GM19455 (cell line): ENCODE measurements at regions not wholly inside any gene's neighbourhood (a gene's known extent, or its start where the extent isn't known, plus 50 kb on each side); places are given as distances from the start of the nearest gene placed in this dataset.

Experiments
- ATAC-seq: cut with Tn5 transposase; IDR thresholded peaks from one replicate; pipeline ENCODE4 v1.9.1; 2021; ENCODE audit not compliant: unreplicated experiment

DNA sequence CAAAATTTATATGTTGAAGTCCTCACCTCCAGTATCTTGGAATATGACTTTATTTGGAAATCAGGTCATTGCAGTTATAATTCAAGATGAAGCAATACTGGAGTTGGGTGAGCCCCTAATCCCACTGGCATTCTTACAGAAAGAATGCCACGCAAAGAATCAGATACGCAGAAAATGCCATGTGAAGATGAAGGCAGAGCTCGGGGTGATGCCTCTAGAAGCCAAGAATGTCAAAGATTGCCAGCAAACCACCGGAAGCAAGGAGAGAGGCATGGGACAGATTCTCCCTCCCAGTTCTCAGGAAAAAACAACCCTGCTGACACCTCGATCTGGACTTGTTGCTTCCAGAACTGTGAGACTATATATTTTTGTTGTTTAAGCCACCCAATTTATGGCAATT lies 273.4 kb upstream of the CITED2 start:
- no peak for ATAC-seq

GRCh38 chr6:139647016-139647415 lies 272.6 kb upstream of the CITED2 start:
- ATAC-seq = no peak

- ATAC-seq = no peak
Observed at GRCh38 chr6:139644821-139645220, 270.4 kb upstream of the CITED2 start.

- no peak for ATAC-seq
Observed at GRCh38 chr6:139643986-139644385, 269.5 kb upstream of the CITED2 start.

DNA sequence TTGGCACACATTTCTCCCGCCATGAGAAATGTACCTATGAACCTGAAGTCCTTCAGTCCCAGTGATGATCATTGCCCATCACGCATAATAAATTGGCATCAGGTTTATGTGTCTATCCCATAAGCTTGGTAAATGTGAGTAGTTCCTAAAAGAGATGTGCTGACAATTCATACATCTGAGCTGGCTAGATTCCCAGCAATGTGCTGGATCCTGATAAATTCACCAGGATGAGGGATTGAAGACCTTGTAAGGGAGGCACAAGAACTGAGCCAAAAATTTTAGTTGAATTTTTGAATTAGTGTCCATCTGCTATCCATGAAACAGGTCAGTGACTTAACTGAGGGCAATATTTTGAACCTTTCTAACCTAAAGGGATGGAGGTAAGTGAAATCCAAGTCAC lies 267.9 kb upstream of the CITED2 start:
- no peak for ATAC-seq

DNA sequence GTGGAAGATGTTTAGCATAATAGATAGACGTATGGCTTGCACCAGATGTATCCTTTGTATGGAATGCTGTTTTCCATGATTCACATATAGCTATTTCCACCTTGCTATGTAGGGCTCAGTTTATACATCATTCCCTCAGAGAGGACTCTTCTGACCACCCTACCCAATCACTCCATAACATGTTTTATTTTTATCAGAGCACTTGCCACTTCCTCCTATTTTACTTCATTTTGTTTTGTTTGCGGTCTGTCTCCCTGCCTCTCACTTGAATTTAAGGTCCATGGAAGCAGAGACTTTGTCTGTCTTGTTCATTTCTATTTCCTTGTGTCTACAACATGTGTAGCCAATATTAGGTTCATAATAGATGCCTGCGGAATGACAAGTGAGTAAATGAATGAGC lies 266.9 kb upstream of the CITED2 start:
- ATAC-seq = no peak

DNA sequence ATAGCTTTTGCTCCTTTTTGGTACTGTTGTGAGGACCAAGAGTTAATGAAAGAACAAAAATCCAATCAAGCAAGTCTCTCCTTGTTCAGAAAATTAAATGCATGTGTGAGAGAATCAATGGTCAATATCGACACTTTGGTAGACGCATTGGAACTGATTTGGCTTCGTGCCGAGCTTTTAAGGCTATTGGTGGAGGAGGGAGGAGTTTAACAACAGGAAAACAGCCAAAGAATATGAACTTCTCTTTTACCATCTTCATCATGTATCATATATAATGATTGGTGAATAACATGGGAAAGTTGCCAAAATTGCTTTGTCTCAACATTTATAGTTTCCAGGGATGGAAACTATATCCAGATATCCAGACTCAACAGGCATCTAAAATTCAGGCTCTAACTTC lies 266.5 kb upstream of the CITED2 start:
- ATAC-seq = no peak

DNA sequence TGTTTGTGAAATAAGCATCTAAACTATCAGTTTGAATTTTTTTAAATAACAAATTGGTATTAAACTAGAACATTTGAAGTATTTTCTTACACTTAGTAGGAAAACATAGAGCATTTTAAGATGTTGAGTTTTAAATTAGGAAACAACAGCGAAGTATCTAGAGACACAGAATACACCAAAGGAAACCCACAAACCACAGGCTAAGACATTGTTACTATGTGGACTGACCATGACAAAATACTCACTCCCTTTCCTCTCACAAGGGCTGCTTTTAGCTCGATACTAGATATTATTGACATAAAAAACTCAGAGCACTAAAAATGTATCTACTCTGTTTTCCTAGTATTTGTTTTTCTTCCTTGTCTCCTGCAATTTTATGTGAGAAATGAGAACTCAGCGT lies 266.0 kb upstream of the CITED2 start:
- peak; percentile 92 for ATAC-seq

DNA sequence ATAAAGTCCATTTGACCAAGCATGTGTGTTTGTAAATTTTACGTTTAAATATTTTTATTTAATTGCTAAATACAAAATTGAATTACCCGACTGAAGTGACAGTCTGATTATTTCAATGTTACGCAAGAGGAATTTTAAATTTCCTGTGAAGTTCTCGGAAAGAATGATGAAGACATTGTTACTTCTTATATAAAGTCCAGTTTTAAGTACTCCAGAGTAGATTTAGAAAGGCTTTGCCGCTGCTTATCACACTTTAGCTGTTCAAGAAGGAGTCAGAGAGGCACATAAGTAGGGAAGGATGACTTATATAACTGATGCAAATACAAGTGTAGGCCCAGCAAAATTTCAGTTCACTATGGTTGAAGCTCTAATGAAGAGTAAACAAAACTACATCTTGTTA lies 265.1 kb upstream of the CITED2 start:
- no peak for ATAC-seq

DNA sequence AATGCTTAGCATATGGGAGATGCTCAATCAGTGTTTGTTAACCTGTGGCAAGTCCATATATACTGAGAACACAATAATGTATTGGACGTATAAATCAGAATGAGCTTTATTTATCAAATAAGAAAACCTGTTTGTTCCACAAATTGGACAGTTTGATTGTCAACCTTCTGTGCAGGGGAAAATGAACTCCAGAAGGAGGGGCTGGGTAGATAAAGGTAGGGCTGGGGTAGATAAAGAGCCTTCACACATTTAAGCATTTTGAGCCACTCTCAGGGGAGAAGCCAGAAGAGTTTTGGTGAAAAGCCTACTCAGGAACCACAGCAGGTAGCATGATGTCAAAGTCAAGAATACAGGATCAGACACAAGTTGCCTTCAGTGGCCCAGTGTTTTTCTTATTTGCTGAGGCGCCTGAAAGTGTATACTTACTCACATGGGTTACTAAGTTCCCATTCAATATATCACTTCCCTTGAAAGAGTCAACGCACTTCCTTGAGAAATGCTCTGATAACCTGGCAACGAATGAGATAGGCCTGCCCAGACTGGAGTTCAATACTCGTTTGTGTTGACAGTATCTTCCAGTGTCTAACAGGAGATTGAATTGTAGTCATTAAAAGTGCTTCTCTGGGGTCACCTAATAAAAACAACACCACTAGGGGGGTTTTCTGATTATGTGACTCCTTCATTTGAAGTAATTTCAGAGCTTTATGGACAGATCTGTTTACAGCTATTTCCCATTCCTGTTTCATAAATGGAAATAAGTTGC lies 263.9 kb upstream of the CITED2 start:
- ATAC-seq = no peak

GRCh38 chr6:139637766-139638165 lies 263.3 kb upstream of the CITED2 start:
- ATAC-seq = no peak

DNA sequence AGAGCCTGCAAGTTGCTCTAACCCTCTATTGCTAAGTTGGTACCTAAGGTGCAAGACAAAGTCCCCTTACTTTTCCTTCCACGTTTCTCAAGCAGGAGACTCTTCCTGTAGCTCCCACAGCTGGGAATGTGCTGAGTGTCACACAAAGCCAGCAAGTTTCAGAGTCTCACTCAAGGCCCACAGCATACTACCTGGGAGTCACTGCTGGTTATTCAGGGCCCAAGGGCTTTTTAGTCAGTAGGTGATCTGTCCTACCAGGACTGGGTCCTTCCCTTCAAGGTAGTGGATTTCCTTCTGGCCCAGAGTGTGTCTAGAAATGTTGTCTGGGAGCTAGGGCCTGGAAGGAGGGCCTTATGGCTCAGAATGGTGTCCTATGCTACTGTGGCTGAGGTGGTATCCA lies 261.9 kb upstream of the CITED2 start:
- ATAC-seq = no peak

GRCh38 chr6:139635401-139636130 lies 261.1 kb upstream of the CITED2 start:
- no peak for ATAC-seq

DNA sequence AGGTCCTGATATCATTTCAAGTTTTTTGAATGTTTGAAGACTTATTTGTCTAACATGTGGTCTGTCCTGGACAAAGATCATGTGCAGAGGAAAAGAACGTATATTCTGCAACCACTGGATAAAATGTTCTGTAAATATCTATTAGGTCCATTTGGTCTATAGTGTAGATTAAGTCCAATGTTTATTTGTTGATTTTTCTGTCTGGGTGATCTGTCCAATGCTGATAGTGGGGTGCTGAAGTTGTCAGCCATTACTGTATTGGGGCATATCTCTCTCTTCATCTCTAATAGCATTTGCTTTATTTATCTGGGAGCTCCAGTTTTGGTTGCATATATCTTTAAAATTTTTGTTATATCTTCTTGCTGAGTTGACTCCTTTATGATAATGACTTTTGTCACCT lies 258.4 kb upstream of the CITED2 start:
- no peak for ATAC-seq

DNA sequence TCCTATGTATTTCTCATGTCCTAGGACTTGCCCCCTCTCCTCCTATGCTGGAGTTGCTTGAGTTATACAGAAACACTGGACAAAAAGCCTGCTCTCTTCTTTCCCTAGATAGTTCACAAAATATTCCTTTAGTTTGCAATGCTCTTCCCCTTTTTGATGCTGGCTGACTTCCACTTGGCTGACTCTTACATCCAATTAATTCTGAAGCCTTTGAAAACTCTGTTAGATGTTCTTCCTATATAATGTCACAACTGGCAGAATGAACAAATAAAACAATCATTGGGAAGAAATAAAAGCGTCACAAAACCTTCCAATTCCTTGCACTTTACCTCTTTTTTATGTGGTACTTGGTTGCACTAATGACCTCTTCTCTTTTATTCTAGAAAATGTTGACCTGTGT lies 253.8 kb upstream of the CITED2 start:
- ATAC-seq = no peak

DNA sequence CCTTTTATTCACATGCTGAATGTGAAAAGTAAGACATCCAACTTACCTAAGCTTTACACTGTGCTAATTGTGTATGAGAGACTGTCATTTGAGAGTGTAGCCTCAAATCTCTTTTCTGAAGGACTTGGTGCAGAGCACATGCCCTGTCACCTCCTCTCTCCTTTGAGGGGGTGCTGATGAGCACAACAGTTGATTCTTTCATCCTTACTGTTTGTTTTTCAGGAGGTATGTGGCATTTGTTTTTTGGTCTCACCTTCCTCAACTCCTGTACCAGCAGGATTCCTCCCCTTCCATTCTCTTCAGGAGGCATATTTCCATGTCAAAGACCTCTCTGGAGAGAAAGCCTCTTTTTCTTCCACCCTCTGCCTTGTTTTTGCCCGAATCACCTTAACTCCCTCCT lies 252.6 kb upstream of the CITED2 start:
- ATAC-seq = no peak

DNA sequence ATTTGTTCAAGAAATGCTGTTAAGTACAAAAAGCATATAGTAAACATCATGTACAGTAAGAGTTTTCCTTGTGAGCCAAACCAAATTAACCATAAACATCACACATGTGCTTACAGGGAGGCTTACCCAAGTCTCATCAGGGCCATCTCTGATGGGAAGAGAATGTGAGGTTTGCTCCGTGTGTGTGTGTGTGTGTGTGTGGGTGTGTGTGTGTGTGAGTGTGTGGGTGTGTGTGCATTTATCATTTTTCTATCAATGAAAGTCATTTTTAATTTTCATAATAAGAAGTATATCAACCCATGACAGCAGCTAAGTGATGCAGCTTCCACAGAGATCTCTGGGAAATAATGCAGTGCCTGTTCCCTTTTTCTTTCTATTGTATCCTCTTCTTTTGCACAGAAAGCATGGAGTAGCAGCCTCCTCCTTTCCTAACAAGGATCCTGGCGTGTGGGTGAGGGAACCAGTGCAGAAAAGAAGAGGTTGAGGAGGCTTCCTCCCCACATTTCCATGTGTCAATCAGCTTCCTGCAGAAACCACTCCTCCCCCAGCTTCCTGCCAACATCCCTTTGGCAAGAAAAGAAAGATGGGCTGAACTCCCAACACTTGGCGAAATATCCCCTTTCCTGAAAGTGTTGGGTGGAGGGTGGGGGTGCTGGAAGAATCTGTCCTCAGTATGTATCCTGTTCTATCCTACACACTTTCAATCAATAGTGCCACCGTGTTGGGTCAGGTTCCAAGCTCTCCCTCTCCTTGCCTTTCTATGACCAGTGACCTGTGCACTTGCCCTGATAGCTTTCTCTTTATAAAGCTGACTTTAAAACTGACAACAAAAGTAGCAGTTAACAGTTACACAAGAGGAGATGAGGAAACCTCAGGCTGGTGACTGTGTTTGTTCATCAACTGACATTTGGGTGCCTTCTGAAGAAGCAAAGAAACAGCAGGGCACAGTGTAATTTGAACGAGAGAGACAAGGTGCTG lies 251.8 kb upstream of the CITED2 start:
- ATAC-seq = no peak

GRCh38 chr6:139625081-139625939 lies 250.9 kb upstream of the CITED2 start:
- ATAC-seq = no peak

DNA sequence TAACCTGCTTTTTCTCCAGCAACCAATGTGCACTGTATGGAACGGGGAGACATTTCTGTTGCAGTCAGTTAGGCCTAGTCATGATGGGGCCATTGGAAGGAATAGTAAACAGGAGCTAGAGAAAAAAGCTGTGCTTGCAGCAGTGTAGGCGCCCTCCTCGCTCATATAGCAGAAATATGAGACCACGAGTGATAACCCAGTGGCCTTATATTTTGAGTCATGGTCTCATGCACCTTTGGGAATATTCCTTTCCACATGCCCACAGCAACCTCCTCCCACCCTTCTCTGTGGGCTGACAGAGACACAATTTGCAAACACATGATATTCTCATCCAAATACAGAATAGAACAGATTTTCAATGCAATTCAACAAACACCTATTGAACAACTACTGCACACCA lies 248.9 kb upstream of the CITED2 start:
- ATAC-seq = no peak

DNA sequence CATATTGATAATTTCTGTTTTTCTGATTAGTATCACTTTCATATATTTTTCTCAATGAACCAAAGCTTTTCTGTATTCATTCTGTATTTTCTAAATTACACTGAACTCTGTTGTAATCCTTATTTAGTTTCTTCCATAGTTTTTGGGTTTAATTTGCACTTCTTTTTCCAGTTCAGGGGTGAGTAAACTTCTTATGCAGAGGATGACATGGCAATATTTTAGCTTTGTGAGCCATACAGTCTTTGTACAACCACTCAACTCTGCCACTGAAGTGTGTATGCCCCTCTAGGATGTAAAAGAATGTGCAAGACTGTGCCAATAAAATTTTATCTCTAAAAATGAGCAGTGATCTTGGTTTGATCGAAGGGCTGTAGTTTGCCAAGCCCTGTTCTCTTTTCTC lies 239.0 kb upstream of the CITED2 start:
- no peak for ATAC-seq

- no peak for ATAC-seq
Observed at GRCh38 chr6:139612135-139612465, 237.7 kb upstream of the CITED2 start.
